KBM-7 (cell line): ENCODE measurements at regions not wholly inside any gene's neighbourhood (a gene's known extent, or its start where the extent isn't known, plus 50 kb on each side); places are given as distances from the start of the nearest gene placed in this dataset.

Source experiments
- DNase-seq: peaks from one replicate; pipeline ENCODE4 v3.0.0-alpha.2; 2015
- in situ Hi-C: fragments of 300-500 bp; cut with MboI; formaldehyde crosslinking; loops from 2 replicates; pipeline ENCODE4 v1.14.3; 2020; ENCODE audit warnings: low sequenced_read_pairs, low pct_unique_long_range_greater_than_20kb, mixed read lengths

DNA sequence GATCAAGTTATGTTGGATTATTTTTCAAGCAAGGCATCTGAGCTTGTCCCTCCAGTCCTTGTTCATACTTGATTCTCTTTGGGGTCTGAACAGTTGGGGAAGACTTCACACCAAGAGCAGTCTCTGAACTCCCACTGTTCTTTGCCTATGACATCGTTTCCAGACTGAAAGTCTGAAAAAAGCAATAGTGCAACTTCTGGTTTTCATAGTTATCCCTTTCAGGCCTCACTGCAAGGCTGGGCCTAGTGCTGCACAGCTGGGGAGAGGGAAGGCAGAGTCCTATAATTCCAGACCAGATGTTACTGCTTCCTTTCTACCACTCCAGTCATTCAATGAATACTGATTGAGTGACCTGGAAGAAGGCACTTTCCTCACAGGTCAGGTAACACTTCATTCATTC lies 187.1 kb upstream of the CCND2 start:
- in situ Hi-C loops = no loop called here
- DNase-seq = no peak

DNA sequence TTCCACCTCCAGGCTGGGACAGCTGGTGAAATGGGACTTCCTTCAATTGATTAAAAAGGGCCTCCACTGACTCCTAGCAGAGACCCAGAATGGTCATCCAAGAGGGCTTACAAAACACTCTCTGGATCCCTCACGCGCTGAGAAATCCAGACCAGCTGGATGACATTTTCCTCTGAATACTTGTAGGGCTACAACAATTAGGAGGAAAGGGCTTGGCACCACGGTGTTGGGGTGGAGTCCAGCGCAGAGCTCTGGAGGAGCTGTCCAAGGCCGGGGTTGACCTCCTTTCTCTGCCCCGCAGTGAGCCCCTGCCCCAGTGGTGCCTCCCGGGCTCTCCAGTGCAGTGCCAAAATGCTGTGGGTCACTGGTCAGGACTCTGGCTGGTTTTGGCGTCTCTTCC lies 189.0 kb upstream of the CCND2 start:
- DNase-seq = no peak
- in situ Hi-C loops = no loop called here

DNA sequence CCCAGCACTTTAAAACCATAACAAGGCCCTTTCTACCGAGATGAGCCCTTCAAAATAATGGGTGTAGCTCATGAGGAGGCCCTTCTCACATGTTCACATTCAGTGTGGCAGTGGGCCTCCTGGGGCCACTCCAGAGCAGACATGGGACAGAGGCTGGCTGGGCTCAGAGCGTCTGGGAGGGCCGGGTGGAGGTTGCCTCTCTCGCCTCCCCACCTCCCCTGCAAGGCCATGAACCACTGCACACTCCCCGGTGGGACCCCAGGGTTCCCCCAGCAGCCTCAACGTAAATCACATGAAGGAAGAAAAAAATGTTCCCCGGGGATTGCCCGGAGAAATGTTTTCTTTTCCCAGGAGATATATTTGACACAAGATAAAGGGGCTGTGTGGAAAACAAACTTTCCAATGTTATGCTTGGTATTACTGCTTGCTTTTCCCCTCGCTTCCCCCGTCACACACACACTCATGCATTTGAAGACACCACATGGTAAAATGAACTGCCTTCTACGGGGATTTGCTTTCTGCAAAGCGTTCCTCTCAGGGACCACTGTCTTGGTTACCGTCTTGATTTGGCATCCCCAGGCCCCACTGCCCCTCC lies 190.7 kb upstream of the CCND2 start:
- in situ Hi-C loops = no loop called here
- DNase-seq = no peak

DNA sequence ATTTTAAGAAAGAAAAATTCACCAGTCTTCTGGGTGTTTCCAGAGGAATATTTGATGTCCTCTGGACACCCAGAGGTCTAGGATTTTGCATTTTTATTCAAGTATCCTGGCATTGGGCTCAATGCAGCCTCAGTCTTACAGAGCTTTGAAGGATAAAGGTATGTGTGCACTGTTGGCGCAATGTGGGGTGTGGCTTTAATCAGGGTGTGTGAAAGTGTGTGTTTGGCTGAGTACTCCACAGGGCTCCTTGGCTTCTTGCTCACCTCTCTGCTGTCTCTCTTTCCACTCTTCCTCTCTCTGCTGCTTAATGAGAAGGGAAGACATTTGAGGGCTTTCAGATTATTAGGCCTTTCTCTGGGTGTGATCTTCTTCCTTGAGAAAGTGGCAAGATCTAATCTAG lies 193.3 kb upstream of the CCND2 start:
- in situ Hi-C loops = no loop called here
- DNase-seq = no peak

DNA sequence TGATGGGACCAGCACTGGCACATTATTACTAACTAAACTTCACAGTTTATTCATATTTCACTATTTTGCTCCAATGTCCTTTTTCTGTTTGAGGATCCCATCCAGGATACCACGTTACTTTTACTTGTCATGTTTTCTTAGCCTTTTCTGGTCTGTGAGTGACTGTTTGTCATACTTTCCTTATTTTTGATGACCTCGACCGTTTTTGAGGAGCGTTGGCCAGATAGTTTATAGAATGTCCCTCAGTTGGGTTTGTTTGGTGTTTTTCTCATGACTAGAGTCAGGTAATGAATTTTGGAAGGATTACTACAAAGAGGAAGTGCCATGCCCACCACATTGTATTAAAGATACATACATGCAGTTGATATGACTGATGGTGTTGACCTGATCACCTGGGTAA lies 199.4 kb upstream of the CCND2 start:
- DNase-seq = no peak
- in situ Hi-C loops = no loop called here

DNA sequence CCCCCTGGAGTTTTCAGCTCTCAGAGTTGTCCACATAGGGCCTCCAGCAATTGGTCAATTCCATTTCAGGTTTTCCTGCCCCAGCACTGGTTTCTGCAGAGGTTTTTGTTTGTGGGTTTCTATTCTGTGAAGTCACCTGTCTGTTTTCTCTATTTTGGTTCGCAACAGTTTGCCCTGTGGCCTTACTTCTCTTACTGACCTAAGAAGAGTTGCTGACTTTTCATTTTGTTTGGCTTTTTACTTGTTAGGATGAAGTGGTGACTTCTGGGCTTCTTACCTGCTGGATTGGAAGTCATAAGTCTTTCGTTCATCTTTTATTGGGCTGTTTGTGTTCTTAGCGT lies 196.4 kb upstream of the PARP11 start:
- in situ Hi-C loops = no loop called here
- DNase-seq = no peak

DNA sequence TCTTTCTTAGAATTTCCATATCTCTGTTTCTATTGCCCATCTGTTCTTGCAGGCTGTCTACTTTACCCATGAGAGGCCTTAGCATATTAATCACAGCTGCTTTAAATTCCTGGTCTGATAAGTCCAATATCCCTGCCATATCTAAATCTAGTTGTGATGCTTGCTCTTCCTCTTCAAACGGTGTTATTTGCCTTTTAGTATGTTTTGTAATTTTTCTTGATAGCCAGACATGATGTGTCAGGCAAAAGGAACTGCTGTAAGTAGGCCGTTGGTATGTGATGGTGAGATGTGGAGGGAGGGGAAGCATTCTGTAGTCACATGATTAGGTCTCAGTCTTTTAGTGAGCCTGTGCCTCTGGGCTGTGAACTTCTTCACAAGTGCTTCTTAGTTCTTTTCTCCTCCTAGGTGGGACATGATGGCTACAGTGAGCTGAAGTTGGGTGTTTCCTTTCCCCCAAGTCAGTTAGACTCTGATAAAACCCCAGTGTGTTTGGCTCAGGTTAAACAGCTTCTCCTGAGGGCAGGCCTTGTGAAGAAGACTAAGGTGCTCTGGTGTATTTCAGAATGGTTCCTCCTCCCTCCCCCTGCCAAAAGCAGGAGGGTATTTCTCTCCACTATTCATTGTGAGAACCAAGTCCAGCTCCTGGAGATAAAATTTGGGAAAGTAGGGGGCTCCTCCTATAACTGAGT lies 195.9 kb upstream of the PARP11 start:
- in situ Hi-C loops = no loop called here

DNA sequence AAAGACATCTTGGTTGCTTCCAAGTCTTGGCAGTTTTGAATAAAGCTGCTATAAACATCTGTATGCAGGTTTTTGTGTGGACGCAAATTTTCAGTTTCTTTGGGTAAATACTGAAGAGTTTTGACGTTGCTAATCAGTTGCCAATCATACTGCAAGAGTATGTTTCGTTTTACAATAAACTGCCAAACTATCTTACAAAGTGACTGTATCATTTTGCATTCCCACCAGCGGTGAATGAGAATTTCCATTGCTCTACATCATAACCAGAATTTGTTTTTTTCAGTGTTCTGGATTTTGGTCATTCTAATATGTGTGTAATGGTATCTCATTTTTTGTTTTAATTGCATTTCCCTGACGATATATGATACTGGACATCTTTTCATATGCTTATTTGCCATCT lies 190.8 kb upstream of the PARP11 start:
- DNase-seq = no peak
- in situ Hi-C loops = no loop called here

More for the DNA sequence above, 195.9 kb upstream of the PARP11 start:
- no peak for DNase-seq

DNA sequence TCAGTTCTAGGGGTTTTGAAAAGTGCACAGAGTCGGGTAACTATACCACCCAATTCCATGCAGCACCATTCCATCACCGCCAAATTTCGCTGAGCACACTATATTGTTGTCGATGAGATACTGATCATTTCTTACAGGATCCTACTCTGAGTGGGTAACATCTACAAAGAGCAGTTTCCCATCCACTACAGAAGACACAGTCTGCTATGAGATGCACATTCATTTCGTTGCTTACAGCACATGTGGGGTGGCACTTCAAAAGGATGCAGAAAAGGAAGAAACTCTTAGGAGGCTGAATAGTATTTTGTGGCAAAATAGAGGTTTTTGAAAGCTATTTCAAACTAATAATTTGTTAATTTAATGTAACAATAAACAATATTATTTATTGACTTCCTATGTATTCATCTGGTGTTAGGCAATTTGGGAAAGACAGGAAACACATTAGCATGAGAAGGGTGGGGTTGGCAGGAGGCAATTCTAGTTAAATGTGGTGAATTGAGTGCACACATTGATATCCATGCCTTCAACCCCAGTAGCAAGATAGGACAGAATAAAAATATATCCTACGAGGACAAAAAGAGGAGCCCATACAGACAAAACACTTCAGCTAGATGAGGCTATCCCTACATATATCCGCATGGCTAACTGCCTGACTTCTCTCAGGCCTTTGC lies 186.8 kb upstream of the PARP11 start:
- in situ Hi-C loops = no loop called here
- DNase-seq = no peak

DNA sequence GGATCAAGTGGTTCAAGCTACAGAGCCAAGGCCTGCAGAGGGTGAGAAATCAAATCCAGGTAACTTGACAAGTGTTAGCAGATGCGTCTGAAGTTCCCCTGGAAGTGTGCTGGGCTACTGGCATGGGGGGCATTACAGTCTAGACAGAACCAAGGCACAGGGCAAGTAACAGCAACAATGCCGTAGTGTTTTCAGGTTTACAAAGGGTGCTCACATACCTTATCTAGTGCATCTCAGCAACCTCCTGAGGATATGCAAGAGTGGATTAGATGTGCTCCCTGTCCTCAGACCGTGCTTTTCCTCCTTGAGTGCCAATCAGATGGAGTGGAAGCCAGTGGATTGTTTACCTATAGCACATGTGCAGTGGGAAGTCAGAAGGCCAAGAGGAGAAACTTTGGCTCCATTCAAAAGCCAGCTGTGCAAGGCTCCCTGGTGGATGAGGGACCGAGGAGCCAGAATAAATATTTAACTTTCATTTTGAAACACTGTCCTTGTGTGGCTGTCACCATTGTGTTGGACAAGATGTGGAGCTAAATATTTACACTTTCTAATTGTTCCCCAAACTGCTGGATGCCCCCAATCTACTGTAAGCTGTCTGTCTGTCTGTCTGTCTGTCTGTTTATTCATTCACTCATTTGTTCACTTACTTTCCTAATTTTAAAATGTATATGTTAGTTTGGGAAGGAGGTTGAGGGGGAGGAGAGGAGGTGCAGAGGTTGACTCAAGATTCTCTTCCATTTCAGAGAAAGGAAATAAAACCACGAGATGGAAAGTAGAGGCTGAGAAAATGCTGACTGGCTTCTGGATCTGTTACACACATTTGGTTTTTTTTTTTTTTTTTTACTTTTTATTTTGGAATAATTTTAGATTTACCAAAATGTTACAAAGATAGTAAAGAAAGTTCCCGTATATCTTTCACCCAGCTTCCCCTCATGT lies 184.0 kb upstream of the PARP11 start:
- DNase-seq = no peak
- in situ Hi-C loops = no loop called here

DNA sequence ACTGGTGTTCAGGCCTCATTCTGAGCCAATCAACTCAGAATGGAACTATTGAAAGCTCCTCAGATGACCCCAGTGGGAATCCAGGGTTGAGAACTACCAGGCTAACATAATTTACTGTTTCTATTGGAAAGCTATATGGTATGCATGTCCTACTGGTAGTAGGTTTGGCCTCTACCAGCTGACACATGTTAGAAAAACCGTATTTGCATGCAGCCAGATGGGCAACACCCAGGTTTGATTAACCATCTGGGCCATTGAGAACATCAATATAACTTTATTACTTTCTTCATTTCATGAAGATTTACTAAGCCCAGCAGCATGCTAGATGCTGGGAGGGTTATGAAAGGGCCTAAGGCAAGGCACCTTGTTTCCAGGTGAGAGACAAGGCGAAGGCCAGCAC lies 181.4 kb upstream of the PARP11 start:
- in situ Hi-C loops = no loop called here
- no peak for DNase-seq

DNA sequence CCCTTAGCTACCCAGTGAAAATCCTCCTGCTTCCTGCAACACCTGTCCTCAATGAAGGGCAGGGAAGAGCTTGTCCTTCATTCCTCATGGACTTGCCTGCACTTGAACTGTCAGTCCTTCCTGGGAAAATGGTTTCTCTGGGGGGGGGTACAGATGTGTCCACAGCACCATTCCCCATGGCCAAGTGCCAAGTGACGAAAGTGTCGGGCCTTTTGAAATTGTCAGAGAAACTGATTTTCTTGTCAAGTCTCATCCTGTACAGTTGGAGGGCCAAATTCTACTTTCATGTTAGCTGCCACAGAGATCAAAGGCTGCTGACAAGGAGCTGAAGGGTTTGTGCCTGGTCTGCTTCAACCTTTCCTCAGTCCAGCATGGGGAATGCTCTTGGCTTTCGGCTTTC lies 179.5 kb upstream of the PARP11 start:
- DNase-seq = no peak
- in situ Hi-C loops = no loop called here

DNA sequence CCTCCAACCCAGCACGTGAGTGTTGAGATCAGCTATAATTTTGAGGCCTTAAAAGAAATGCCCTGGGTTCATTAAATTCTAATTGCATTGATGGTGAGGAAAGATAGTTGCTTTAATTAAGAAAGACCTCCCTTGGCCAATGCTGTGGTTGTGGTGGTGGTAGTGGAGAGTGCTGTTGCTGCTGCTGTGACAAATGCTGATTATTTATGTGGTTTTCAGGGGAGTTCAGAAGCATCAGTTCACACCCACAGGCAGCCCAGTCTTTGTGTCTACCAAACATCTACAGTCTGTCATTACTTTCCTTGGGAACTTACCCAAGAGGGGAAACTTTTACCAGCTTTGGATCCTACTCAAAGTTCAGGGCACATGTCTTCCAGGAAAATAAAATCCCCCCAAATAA lies 178.4 kb upstream of the PARP11 start:
- no peak for DNase-seq
- in situ Hi-C loops = no loop called here

DNA sequence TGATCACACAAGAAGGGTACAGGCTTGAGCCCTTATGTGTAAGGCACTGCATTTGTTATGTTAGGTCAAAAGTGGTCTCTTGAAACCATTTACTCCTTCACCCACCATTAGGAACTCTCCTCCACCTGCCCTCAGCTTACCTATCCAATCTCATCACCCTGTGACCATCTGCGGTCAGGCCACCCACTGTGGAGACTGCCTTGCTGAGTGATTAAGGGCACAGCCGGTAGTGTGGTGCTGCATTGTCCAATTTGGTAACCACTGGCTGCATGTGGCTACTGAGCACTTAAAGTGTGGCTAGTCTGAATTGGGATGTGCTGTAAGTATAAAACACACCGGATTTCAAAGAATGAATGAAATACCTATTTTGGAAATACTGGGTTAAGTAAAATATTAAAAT lies 177.1 kb upstream of the PARP11 start:
- in situ Hi-C loops = no loop called here
- no peak for DNase-seq

DNA sequence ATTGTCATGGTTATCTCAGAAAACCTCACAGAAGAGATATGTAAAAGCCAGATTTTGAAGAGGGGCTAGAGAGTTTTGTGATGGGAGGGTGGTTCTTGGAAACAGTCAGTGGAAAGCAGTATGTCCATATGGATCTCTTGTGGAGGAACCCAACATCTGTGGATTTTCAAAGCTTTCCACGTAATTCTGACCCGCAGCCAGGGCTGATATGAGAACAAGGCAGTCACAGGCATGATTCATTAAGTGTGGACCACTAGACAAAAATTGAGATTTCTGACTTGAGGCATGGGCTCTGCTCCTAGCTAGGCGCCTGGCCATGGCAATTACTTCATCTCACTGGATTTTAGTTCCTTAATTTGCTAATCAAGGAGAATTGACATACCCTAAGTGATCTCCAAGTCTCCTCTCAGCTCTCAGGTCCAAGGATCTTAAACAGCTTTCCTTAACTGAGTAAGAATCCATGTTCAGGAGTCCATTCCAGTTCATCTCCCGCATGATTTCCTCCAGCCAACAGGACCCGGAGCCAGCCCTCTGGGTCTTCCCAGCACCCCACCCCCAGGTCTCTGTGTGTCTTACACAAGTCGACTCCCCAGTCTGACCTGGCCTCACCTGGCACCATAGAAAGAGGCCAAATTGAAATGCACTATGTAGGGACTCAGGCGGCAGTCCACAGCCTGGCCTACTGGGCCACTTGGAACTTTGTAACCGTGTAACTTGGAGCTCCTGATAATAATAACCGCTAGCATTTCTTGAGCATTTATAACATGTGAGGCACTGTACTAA lies 176.3 kb upstream of the PARP11 start:
- in situ Hi-C loops = no loop called here
- DNase-seq = no peak

DNA sequence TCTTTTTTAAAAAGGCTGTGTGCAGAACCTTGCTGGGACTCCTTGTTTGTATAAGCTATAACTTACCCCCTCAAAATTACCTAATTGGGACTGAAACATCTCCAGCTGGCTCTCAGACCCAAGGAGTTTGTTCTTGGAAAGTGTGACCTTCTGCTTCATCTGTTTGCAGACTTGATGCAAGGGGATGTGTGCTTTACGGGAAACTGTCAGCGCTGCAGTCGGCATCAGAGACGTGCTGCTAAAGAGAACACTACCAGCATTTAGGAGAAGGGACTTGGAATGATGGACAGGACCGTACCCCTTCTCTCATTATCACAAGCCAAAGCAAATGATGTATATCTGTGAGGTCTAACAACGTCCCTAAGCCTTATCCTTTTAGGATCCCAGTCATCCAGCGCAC lies 174.2 kb upstream of the PARP11 start:
- in situ Hi-C loops = no loop called here
- no peak for DNase-seq

DNA sequence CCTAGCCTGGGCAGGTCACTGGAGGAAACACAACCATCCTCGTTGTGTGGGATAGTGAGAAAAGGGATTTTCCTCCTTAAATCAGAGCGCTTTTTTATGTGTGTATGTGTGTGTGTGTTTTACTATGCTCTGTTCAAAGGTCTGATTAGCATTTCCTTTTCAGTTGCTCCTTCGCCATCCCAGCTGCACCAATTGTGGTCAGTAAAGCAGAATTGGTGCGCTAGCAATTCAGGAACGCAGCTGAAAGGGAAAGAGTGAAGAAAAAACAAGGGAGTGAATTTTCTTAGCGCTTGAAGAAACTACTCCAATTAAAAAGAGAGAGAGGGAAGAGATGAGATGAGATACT lies 173.3 kb upstream of the PARP11 start:
- no peak for DNase-seq
- in situ Hi-C loops = no loop called here

DNA sequence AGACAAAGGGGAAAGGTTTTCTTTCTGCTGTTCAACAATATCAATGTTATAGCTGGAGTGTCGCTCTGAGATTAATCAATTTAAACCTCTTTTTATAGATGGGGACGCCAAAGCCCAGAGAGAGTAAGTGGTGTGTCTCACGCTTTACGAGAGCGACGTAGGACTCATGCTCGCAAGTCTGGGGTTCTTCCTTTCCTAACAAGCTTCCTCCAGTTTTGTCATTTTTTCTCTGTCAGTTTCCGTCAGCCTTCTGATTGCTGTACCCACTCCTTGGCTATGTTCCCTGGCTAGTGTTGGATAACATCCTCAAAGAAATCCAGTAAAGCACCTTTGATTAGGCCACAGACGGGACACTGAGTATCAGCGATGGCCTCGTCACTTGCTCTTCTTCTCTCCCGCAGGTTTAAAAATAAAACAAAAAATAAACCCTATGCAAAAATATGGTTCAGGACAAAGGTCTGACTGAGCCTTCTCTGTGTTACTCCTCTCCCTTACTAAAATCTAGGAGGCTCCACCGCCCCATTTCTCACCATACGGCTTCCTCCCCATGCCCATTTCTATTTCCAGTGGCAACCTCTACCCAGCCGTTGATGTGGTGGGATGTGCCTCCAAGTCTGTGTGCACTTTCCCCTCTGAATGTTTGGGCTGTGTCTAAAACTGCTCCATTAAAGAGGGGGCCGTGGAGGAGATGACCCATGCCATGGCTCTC lies 172.7 kb upstream of the PARP11 start:
- in situ Hi-C loops = no loop called here

More for the DNA sequence above, 172.7 kb upstream of the PARP11 start:
- DNase-seq = no peak
